ENCODE measurements at regions not wholly inside any gene's neighbourhood (a gene's known extent, or its start where the extent isn't known, plus 50 kb on each side); places are given as distances from the start of the nearest gene placed in this dataset.

DNA sequence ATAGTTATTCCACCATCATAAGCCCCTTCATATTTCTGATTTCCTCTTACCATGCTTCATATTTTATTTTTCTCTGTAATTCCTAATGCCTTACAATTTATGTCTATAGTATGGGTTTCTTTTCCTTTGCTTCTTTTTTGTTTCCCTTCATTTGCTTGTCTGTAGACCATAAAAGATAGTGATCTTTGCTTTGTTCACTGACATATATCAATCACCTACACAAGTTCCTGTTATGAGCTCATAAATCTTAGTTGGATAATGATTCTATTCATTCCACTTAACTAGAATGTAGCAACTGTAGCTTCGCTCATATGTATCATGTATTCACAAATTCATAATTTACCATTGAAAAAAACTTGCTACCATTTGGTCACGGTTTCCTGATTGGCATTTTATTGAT, 388.8 kb upstream of the ATXN7L3B start:
- TF ChIP-seq POLR2AphosphoS5 (IDR thresholded peaks at IDR 0.05; ENCODE audit: low read depth, low read length) (no peak), CREB1 (IDR thresholded peaks at IDR 0.05) (no peak), JUND (IDR thresholded peaks at IDR 0.05; ENCODE audit: low read length) (no peak), EP300 (IDR thresholded peaks at IDR 0.05; ENCODE audit: borderline replicate concordance in 1 of 2, low read depth in 2 of 2, low read length in 2 of 2) (no peak), SIRT6 (IDR thresholded peaks at IDR 0.05; ENCODE audit: low read length) (no peak), SIN3A (conservative IDR thresholded peaks at IDR 0.05 in 1 of 2, IDR thresholded peaks at IDR 0.05 in 1 of 2; ENCODE audit: low read depth in 1 of 2, low read length in 2 of 2) (no peak), EZH2 (IDR thresholded peaks at IDR 0.05; ENCODE audit: low read depth, low read length, severe bottlenecking) (no peak)
- TF ChIP-seq, protein P1, sequence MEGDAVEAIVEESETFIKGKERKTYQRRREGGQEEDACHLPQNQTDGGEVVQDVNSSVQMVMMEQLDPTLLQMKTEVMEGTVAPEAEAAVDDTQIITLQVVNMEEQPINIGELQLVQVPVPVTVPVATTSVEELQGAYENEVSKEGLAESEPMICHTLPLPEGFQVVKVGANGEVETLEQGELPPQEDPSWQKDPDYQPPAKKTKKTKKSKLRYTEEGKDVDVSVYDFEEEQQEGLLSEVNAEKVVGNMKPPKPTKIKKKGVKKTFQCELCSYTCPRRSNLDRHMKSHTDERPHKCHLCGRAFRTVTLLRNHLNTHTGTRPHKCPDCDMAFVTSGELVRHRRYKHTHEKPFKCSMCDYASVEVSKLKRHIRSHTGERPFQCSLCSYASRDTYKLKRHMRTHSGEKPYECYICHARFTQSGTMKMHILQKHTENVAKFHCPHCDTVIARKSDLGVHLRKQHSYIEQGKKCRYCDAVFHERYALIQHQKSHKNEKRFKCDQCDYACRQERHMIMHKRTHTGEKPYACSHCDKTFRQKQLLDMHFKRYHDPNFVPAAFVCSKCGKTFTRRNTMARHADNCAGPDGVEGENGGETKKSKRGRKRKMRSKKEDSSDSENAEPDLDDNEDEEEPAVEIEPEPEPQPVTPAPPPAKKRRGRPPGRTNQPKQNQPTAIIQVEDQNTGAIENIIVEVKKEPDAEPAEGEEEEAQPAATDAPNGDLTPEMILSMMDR (IDR thresholded peaks at IDR 0.05; ENCODE audit: control extremely low read depth in 1 of 3, insufficient read depth in 1 of 3, low read depth in 1 of 3, low read length in 3 of 3), result no peak
- TF ChIP-seq, protein P2, sequence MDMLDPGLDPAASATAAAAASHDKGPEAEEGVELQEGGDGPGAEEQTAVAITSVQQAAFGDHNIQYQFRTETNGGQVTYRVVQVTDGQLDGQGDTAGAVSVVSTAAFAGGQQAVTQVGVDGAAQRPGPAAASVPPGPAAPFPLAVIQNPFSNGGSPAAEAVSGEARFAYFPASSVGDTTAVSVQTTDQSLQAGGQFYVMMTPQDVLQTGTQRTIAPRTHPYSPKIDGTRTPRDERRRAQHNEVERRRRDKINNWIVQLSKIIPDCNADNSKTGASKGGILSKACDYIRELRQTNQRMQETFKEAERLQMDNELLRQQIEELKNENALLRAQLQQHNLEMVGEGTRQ (IDR thresholded peaks at IDR 0.05; ENCODE audit: low read length), result no peak

Measured in H1 (cell line).